Sigmoid colon (tissue), 6 donors: ENCODE measurements at regions not wholly inside any gene's neighbourhood (a gene's known extent, or its start where the extent isn't known, plus 50 kb on each side); places are given as distances from the start of the nearest gene placed in this dataset.

Experiments
- DNase-seq: peaks from one replicate; pipeline ENCODE4 v3.0.0-alpha.2; 2019
- H3K27ac ChIP-seq, 4 donors: fragments of 200-600 bp; sonication (generic); one replicate each; pipeline ENCODE4 v1.5.1; 2016 to 2019; ENCODE audit warnings: mild to moderate bottlenecking in 1 of 4
- H3K27me3 ChIP-seq, 3 donors: fragments of 200-600 bp; sonication (generic); one replicate each; pipeline ENCODE4 v1.5.1; 2019; ENCODE audit warnings: mild to moderate bottlenecking in 1 of 3
- H3K36me3 ChIP-seq, 4 donors: fragments of 200-600 bp; sonication (generic); one replicate each; pipeline ENCODE4 v1.5.1; 2016 to 2019
- H3K4me1 ChIP-seq, 4 donors: fragments of 200-600 bp; sonication (generic); one replicate each; pipeline ENCODE4 v1.5.1; 2017 to 2019
- H3K4me3 ChIP-seq, 4 donors: fragments of 200-600 bp; sonication (generic); one replicate each; pipeline ENCODE4 v1.5.1; 2017 to 2019; ENCODE audit warnings: mild to moderate bottlenecking in 2 of 4, moderate library complexity in 1 of 4
- H3K9me3 ChIP-seq, 4 donors: fragments of 200-600 bp in 3 of 4; sonication (generic) in 3 of 4; one replicate each; pipeline versions ENCODE4 v1.5.1 to v1.6.1; 2013 to 2019
- CTCF ChIP-seq, 4 experiments: fragments of 450-650 bp in 3 of 4; fragments of 200-600 bp in 1 of 4; IDR thresholded peaks; one replicate each; pipeline ENCODE4 v1.5.1; 2016 to 2019; ENCODE audit warnings: antibody characterized with exemption in 4 of 4, mild to moderate bottlenecking in 3 of 4, moderate library complexity in 2 of 4
- EP300 ChIP-seq, 4 donors: sonication (generic); formaldehyde crosslinking; IDR thresholded peaks; one replicate each; pipeline ENCODE4 v1.6.1; 2017; ENCODE audit warnings: antibody characterized with exemption in 4 of 4
- POLR2A ChIP-seq, 2 donors: fragments of 450-650 bp; IDR thresholded peaks; one replicate each; pipeline ENCODE4 v1.6.1; 2016; ENCODE audit warnings: antibody characterized with exemption in 2 of 2, mild to moderate bottlenecking in 2 of 2, moderate library complexity in 2 of 2
- POLR2AphosphoS5 ChIP-seq, 4 donors: sonication (generic); formaldehyde crosslinking; IDR thresholded peaks; one replicate each; pipeline ENCODE4 v1.6.1; 2017; ENCODE audit warnings: antibody characterized with exemption in 4 of 4
- WGBS, 2 donors: extraction: QIAGEN DNeasy Blood & Tissue Kit; methylation state at CpG; one replicate each; pipeline ENCODE4 v1.1.7; 2013; 5-methylcytosine and 5-hydroxymethylcytosine counted together
- intact Hi-C: fragments of 100-400 bp; cut with DNase I; formaldehyde crosslinking; loops from one replicate; pipeline ENCODE4 v1.15.1; 2023
- donor health status: healthy with polysubstance abuse.
- donor health status: healthy.

GRCh38 chr16:73447846-73448245 is 399.9 kb upstream of the ZFHX3 start:
- whole genome bisulfite sequencing, 2 donors = 81 to 91% methylated on average over 2 of the region's 2 CpGs
- Histone ChIP-seq H3K4me3 (no peak overlapping the region), H3K9me3 (peaks cover 0 to 26% (median 9%) of the 10 kb centered on the region in 4 donors), H3K4me1 (no peaks in the 10 kb centered on the region), H3K27ac (no peak overlapping the region), H3K36me3 (no peaks in the 10 kb centered on the region), H3K27me3 (no peaks in the 10 kb centered on the region)
- intact Hi-C loops = no loop called here
- no peak for TF ChIP-seq CTCF (IDR thresholded peaks at IDR 0.05)
- no peak for TF ChIP-seq POLR2AphosphoS5 (IDR thresholded peaks at IDR 0.05)
- TF ChIP-seq EP300 (IDR thresholded peaks at IDR 0.05) = no peak
- TF ChIP-seq POLR2A (IDR thresholded peaks at IDR 0.05) = no peak
- no peak for DNase-seq

- no peaks in the 10 kb centered on the region for H3K27me3 ChIP-seq
- H3K27ac ChIP-seq = no peak overlapping the region
- no peak overlapping the region for H3K4me3 ChIP-seq
- no peak for TF ChIP-seq POLR2A (IDR thresholded peaks at IDR 0.05)
- TF ChIP-seq CTCF (IDR thresholded peaks at IDR 0.05) = no peak
- TF ChIP-seq POLR2AphosphoS5 (IDR thresholded peaks at IDR 0.05) = no peak
- intact Hi-C loops = no loop called here
- no peaks in the 10 kb centered on the region for H3K36me3 ChIP-seq
- 91 to 93% methylated on average over 5 of the region's 5 CpGs for WGBS, 2 donors
- no peak for DNase-seq
- H3K4me1 ChIP-seq = no peaks in the 10 kb centered on the region
- no peaks in the 10 kb centered on the region for H3K9me3 ChIP-seq
These were observed 386.7 kb upstream of the ZFHX3 start for GRCh38 chr16:73434621-73435020.

GRCh38 chr16:73433731-73434307 is 385.9 kb upstream of the ZFHX3 start:
- DNase-seq = no peak
- Histone ChIP-seq H3K36me3 (no peaks in the 10 kb centered on the region), H3K27me3 (no peaks in the 10 kb centered on the region), H3K4me1 (no peaks in the 10 kb centered on the region), H3K9me3 (no peaks in the 10 kb centered on the region), H3K4me3 (no peak overlapping the region), H3K27ac (no peak overlapping the region)
- 80 to 86% methylated on average over 16 of the region's 16 CpGs for WGBS, 2 donors
- no peak for TF ChIP-seq POLR2A (IDR thresholded peaks at IDR 0.05)
- TF ChIP-seq EP300 (IDR thresholded peaks at IDR 0.05) = no peak
- no peak for TF ChIP-seq POLR2AphosphoS5 (IDR thresholded peaks at IDR 0.05)
- TF ChIP-seq CTCF (IDR thresholded peaks at IDR 0.05) = no peak
- intact Hi-C loops = no loop called here

GRCh38 chr16:73432850-73433730 is 385.2 kb upstream of the ZFHX3 start:
- TF ChIP-seq CTCF (IDR thresholded peaks at IDR 0.05) = no peak
- no peak for TF ChIP-seq EP300 (IDR thresholded peaks at IDR 0.05)
- TF ChIP-seq POLR2A (IDR thresholded peaks at IDR 0.05) = no peak
- Histone ChIP-seq H3K27me3 (no peaks in the 10 kb centered on the region), H3K27ac (no peak overlapping the region), H3K9me3 (no peaks in the 10 kb centered on the region), H3K4me3 (no peak overlapping the region), H3K36me3 (no peaks in the 10 kb centered on the region), H3K4me1 (no peaks in the 10 kb centered on the region)
- intact Hi-C loops = no loop called here
- 73 to 74% methylated on average over 13 of the region's 13 CpGs for WGBS, 2 donors
- DNase-seq = no peak
